ENCODE measurements at regions not wholly inside any gene's neighbourhood (a gene's known extent, or its start where the extent isn't known, plus 50 kb on each side); places are given as distances from the start of the nearest gene placed in this dataset.
A peak's percentile ranks its signal among the peaks of the same experiment; 100 is the strongest.

DNA sequence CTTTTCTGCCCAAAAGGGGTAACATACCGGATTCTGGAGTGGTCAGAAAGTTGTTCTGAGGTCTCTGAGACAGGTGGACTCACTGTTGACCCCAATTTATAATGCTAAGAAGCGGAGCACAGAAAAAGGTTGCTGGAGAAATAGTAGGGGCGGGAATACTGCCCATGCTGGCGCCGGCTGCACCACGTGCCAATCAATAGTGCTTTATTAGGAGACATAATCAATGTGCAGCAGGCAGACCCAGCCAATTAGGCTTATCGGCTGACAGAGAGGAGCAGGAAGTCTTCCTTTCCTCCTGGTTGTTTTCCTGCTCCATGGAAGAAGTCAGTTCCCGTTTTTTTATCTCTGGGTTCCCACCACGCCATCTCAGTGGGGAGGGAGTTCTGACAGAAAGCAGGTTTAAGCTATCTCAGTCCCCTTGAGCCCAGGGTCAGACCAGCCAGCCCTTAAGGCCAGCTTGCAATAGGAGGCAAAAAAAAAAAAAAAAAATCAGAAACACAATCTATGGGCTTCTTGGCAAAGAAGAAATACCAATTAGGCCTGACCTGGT lies 68.2 kb upstream of the IRX6 start:
- TF ChIP-seq, protein P1, sequence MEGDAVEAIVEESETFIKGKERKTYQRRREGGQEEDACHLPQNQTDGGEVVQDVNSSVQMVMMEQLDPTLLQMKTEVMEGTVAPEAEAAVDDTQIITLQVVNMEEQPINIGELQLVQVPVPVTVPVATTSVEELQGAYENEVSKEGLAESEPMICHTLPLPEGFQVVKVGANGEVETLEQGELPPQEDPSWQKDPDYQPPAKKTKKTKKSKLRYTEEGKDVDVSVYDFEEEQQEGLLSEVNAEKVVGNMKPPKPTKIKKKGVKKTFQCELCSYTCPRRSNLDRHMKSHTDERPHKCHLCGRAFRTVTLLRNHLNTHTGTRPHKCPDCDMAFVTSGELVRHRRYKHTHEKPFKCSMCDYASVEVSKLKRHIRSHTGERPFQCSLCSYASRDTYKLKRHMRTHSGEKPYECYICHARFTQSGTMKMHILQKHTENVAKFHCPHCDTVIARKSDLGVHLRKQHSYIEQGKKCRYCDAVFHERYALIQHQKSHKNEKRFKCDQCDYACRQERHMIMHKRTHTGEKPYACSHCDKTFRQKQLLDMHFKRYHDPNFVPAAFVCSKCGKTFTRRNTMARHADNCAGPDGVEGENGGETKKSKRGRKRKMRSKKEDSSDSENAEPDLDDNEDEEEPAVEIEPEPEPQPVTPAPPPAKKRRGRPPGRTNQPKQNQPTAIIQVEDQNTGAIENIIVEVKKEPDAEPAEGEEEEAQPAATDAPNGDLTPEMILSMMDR (conservative IDR thresholded peaks at IDR 0.05; ENCODE audit: low read depth): no peak
- no peak overlapping the region for H3K27ac ChIP-seq
- POLR2A ChIA-PET (ENCODE audit: low non-redundant PET): no interaction called here
- CTCF ChIA-PET: no interaction called here
- no peak for DNase-seq (ENCODE audit: low spot score)

DNA sequence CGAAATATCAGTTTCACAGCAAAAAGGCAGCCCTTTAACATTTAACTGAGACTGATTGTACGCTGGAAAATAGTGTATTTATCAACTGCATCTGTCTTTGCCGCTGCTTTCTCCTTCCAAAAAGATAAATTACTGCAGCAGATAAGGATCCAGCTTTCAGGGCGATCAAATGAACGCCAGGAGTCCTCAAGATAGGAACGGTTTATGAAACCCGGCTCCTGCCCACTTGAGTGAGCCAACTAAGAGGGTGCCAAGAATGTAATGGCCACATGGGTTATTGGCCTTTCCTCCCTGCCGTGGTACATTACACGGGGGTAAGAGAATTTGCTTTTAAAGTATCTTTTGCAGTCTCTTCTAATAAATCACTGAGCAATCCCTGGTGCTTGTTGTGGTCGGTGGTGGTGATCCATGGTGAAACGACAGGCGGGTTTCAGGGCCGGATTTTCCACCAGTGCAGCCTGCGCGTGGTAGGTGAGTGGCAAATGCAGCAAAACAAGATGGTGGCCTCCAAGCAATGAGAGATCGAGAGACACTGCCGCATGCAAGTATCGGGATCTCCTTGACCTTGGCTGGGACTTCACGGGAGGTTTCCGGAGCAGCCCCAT lies 67.5 kb upstream of the IRX6 start:
- CTCF ChIA-PET: interaction anchor here (0.6 kb wide), 1 partner anchor 199 kb away, joined by 3 read pairs; no protein-coding TSS in a partner anchor

DNA sequence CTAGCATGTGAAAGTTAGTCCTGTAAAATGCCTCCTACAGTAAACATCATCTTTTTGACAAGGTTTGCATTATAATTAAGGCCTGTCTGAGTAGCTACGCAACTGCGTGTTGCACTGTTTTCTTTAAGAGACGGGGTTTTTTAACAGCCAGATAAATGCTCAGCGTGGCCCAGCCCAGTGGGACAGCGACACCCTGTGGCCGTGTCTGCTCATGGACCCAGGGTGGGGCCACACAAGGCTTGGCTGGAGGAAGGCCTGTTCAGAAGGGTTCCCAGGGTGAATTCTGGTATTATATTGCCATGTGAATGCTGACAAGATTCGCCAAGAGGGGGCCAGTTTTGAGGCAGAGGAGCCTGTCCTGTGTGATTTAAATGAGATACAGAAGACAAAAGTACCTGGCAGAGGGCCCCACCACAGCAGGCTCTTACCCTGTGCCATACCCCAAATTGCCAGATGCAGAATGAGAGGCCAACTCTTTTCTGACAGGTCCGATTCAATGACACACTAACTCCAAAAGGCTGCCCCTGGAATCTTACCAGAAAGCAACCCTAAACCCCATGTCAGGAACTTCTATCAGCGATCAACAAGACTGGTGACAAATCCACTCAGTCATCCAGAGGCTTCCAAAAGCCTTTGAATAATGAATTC lies 65.9 kb upstream of the IRX6 start:
- ChIA-PET POLR2A (ENCODE audit: low non-redundant PET) (no interaction called here), CTCF (interaction anchor here (0.6 to 1.1 kb wide), 5 partner anchors 322 to 575 kb away, joined by 3 to 5 read pairs (median 3); no protein-coding TSS in a partner anchor)
- DNase-seq (ENCODE audit: low spot score): peak; percentile 48
- TF ChIP-seq, protein P1 (conservative IDR thresholded peaks at IDR 0.05; ENCODE audit: low read depth): peak; percentile 32; the same call in 1 of the 2 replicates
- H3K27ac ChIP-seq: no peak overlapping the region

More for the DNA sequence above, 67.5 kb upstream of the IRX6 start:
- POLR2A ChIA-PET (ENCODE audit: low non-redundant PET): no interaction called here
- no peak overlapping the region for H3K27ac ChIP-seq
- DNase-seq (ENCODE audit: low spot score): no peak
- TF ChIP-seq, protein P1 (conservative IDR thresholded peaks at IDR 0.05; ENCODE audit: low read depth): no peak

DNA sequence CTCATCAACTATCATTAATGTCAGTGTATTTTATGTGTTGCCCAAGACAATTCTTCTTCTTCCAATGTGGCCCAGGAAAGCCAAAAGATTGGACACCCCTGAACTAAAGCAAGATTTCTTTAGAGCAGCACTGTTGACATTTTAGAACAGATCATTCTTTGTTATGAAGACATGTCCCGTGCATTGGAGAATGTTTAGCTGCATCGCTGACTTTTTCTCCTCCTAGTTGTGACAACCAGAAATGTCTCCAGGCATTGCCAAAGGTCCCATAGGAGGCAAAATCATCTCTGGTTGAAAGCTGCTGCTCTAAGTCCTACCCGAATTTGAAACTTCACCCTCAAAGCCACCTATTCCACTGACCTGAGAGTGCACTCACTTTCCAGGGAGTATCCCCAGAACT lies 62.7 kb upstream of the IRX6 start:
- DNase-seq (ENCODE audit: low spot score): no peak
- ChIA-PET POLR2A (ENCODE audit: low non-redundant PET) (no interaction called here), CTCF (interaction anchor here (0.6 kb wide), 1 partner anchor 102 kb away, joined by 3 read pairs; no protein-coding TSS in a partner anchor)
- H3K27ac ChIP-seq: no peak overlapping the region
- TF ChIP-seq, protein P1 (conservative IDR thresholded peaks at IDR 0.05; ENCODE audit: low read depth): no peak

DNA sequence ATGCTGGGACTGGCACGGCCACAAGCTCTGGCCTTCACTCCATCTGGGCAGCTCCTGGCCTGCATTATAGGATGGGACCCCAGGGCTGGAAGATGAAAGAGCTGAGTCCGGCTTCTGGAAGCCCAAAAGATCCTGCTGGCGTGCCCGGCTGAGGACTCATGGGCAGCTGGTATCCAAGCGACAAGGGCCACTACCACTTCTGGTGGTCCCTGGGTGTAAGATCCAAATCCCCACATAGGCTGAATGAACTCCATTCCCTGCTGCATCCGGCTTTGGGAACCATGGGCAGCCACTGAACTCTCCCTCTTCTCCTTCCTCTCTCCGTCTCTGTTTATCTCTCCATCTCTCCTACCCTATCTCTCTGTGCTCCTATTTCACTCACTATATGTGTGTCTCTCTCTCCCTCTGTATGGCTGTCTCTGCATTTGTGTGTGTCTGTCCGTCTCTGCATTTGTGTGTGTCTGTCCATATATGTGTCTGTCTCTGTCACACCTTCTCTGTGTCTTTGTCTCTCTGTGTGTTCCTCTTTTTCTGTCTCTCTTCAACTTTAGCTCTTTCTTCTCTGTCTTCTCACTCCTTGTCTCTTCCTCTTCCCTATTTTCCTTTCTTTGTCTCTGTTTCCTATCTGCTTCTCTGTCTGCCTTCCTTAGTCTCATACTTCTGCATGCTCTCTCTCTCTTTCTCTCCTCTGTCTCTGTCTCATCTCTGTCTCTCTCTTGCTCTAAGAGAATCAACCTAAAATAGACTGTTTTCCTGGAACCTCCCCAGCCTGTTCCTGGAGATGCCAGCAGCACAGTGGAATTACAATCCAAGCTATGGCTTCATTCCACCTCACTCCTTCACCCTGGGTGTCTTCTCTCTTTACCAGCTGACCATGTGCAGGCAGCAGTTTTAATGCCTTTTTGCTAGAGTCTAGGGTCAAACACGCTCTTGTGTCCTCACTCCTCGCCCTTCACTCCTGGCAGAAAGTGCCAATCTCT lies 60.4 kb upstream of the IRX6 start:
- TF ChIP-seq, protein P1 (conservative IDR thresholded peaks at IDR 0.05; ENCODE audit: low read depth): no peak
- no peak overlapping the region for H3K27ac ChIP-seq
- ChIA-PET POLR2A (ENCODE audit: low non-redundant PET) (no interaction called here), CTCF (interaction anchor here (0.6 kb wide), 1 partner anchor 1666 kb away, joined by 3 read pairs; no protein-coding TSS in a partner anchor)
- DNase-seq (ENCODE audit: low spot score): no peak

DNA sequence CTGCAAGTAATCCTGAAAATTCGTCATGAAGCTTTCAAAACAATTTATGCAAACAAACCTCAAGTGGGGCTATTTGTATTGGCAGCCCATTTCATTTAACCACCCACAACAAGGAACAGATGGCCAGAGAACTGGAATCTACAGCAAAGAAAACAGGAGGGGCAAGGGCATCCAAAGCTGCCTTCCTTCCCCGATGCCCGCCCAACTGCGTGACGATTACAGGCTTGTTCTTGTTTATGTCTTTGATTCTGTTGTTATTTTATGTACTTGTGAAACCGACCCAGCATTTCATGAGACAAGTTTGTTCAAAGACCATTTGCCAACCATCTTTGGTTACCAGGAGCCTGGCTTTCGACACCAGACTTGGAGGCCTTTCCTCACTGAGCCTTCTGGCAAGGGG lies 59.1 kb upstream of the IRX6 start:
- DNase-seq (ENCODE audit: low spot score): no peak
- no peak overlapping the region for H3K27ac ChIP-seq
- TF ChIP-seq, protein P1 (conservative IDR thresholded peaks at IDR 0.05; ENCODE audit: low read depth): no peak
- ChIA-PET CTCF (no interaction called here), POLR2A (ENCODE audit: low non-redundant PET) (no interaction called here)
